ENCODE measurements at regions not wholly inside any gene's neighbourhood (a gene's known extent, or its start where the extent isn't known, plus 50 kb on each side); places are given as distances from the start of the nearest gene placed in this dataset.

DNA sequence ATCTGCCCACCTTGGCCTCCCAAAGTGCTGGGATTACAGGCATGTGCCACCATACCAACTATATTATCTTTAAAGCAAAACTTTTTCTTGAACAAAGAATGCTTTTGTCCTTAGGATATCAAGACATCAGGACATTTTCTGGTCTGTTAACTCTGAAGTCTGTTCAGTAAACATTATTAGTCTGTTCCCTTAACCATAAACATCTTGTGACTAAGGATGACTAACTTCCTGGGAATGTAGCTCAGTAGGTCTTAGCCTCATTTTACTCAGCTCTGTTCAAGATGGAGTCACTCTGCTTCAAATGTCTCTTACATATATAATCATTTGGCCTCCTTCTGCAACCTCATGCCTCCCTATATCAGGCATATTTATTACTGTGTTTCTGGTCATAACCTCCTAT lies 122.9 kb downstream of the UBE2NL start:
- TF ChIP-seq BHLHE40 (IDR thresholded peaks at IDR 0.05; ENCODE audit: low read depth, low read length) (no peak), NR3C1 (IDR thresholded peaks at IDR 0.05) (no peak), JUN (IDR thresholded peaks at IDR 0.05) (no peak)
- TF ChIP-seq, protein P1, sequence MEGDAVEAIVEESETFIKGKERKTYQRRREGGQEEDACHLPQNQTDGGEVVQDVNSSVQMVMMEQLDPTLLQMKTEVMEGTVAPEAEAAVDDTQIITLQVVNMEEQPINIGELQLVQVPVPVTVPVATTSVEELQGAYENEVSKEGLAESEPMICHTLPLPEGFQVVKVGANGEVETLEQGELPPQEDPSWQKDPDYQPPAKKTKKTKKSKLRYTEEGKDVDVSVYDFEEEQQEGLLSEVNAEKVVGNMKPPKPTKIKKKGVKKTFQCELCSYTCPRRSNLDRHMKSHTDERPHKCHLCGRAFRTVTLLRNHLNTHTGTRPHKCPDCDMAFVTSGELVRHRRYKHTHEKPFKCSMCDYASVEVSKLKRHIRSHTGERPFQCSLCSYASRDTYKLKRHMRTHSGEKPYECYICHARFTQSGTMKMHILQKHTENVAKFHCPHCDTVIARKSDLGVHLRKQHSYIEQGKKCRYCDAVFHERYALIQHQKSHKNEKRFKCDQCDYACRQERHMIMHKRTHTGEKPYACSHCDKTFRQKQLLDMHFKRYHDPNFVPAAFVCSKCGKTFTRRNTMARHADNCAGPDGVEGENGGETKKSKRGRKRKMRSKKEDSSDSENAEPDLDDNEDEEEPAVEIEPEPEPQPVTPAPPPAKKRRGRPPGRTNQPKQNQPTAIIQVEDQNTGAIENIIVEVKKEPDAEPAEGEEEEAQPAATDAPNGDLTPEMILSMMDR (IDR thresholded peaks at IDR 0.05): no peak
- TF ChIP-seq, protein P2, sequence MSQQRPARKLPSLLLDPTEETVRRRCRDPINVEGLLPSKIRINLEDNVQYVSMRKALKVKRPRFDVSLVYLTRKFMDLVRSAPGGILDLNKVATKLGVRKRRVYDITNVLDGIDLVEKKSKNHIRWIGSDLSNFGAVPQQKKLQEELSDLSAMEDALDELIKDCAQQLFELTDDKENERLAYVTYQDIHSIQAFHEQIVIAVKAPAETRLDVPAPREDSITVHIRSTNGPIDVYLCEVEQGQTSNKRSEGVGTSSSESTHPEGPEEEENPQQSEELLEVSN (IDR thresholded peaks at IDR 0.05; ENCODE audit: borderline replicate concordance, low read depth): no peak

All from A549 (cell line).